Body of pancreas (tissue), 4 donors: ENCODE measurements at regions not wholly inside any gene's neighbourhood (a gene's known extent, or its start where the extent isn't known, plus 50 kb on each side); places are given as distances from the start of the nearest gene placed in this dataset.

Experiments used
- ATAC-seq: fragments of 150-250 bp; one replicate; pipeline ENCODE4 v1.9.1; 2016
- DNase-seq, 4 donors: peaks; one replicate each; pipeline ENCODE4 v3.0.0-alpha.2; 2019
- H3K27ac ChIP-seq, 4 donors: fragments of 200-600 bp; sonication (generic); 1 replicate in 3 of 4; 2 replicates in 1 of 4; pipeline versions ENCODE4 v1.5.1 to v1.6.1; 2016 to 2019; ENCODE audit warnings: mild to moderate bottlenecking in 1 of 4, mixed read lengths in 1 of 4, moderate library complexity in 1 of 4
- H3K27me3 ChIP-seq, 2 donors: fragments of 200-600 bp; sonication (generic); one replicate each; pipeline ENCODE4 v1.6.0; 2016; ENCODE audit warnings: mild to moderate bottlenecking in 1 of 2
- H3K36me3 ChIP-seq, 2 donors: fragments of 200-600 bp; sonication (generic); replicated peaks in 1 of 2; 2 replicates each; pipeline ENCODE4 v1.5.1; 2016; ENCODE audit warnings: low read depth in 2 of 2; ENCODE audit not compliant: insufficient read depth in 1 of 2
- H3K4me1 ChIP-seq: fragments of 200-600 bp; sonication (generic); one replicate; pipeline ENCODE4 v1.6.0; 2016
- H3K4me3 ChIP-seq, 2 donors: fragments of 200-600 bp; sonication (generic); 1 replicate in 1 of 2; 2 replicates in 1 of 2; pipeline ENCODE4 v1.5.1; 2016 to 2019
- H3K9me3 ChIP-seq, 3 donors: fragments of 200-600 bp; sonication (generic); 1 replicate in 2 of 3; 2 replicates in 1 of 3; pipeline ENCODE4 v1.5.1; 2016
- POLR2A ChIP-seq, 3 donors: fragments of 450-650 bp; IDR thresholded peaks; one replicate each; pipeline ENCODE4 v1.6.1; 2016; ENCODE audit warnings: antibody characterized with exemption in 3 of 3, mild to moderate bottlenecking in 2 of 3
- WGBS, 2 donors: methylation state at CpG; one replicate each; pipeline ENCODE4 v1.1.5; 2017; 5-methylcytosine and 5-hydroxymethylcytosine counted together
- intact Hi-C: fragments of 100-400 bp; cut with DNase I; formaldehyde crosslinking; loops from one replicate; pipeline ENCODE4 v1.15.1; 2023
- TF ChIP-seq, protein P1 (sequence below), 7 experiments: fragments of 450-650 bp in 4 of 7; fragments of 200-600 bp in 3 of 7; sonication (generic) in 3 of 7; IDR thresholded peaks; one replicate each; pipeline ENCODE4 v1.5.1; 2016 to 2019; ENCODE audit warnings: antibody characterized with exemption in 7 of 7

DNA sequence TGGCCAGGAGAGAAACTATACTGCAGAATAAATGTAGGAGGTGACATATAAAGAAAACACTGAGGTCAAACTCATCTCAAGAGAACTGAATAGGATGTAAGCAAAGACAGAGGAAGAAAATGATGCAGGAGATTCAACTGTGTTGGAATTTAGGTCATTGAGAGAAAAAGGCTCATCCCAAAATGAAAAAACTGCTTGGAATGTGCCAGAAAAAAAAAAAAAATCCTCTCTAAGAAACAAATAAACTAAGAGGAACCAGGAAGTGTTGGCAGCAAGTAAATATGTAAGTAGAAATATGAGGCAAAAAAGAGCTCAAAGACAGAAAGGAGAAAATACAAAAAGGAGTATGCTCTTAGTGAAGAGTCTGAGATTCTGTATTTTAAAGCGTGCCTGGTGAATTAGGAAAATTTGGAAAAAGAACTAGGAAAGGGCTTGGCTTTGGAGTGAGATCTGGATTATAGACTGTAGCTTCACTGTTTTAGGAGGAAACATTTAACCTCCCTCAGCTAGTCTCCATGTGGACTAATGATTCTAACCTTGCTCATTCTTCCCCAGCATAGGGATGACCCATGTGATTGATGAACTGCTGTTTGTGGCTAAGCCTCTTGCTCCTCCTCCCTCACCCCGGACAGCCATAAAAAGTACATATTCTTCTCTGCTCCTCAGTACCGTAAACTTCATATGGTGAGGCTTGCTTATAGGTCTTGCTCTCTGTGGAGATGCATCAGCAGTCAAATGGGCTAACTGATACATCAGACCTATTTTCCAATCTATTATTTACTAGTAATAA lies 185.6 kb upstream of the POU5F2 start:
- Histone ChIP-seq H3K4me1 (no peaks in the 10 kb centered on the region), H3K4me3 (no peak overlapping the region), H3K27me3 (no peaks in the 10 kb centered on the region), H3K36me3 (no peaks in the 10 kb centered on the region), H3K9me3 (no peaks in the 10 kb centered on the region), H3K27ac (no peak overlapping the region)
- no peak for TF ChIP-seq POLR2A (IDR thresholded peaks at IDR 0.05)
- TF ChIP-seq, protein P1, sequence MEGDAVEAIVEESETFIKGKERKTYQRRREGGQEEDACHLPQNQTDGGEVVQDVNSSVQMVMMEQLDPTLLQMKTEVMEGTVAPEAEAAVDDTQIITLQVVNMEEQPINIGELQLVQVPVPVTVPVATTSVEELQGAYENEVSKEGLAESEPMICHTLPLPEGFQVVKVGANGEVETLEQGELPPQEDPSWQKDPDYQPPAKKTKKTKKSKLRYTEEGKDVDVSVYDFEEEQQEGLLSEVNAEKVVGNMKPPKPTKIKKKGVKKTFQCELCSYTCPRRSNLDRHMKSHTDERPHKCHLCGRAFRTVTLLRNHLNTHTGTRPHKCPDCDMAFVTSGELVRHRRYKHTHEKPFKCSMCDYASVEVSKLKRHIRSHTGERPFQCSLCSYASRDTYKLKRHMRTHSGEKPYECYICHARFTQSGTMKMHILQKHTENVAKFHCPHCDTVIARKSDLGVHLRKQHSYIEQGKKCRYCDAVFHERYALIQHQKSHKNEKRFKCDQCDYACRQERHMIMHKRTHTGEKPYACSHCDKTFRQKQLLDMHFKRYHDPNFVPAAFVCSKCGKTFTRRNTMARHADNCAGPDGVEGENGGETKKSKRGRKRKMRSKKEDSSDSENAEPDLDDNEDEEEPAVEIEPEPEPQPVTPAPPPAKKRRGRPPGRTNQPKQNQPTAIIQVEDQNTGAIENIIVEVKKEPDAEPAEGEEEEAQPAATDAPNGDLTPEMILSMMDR (IDR thresholded peaks at IDR 0.05), result no peak
- no peak for DNase-seq
- intact Hi-C loops, result no loop called here
- WGBS, 2 donors, result 80 to 86% methylated on average over 3 of the region's 3 CpGs
- ATAC-seq, result no peak

DNA sequence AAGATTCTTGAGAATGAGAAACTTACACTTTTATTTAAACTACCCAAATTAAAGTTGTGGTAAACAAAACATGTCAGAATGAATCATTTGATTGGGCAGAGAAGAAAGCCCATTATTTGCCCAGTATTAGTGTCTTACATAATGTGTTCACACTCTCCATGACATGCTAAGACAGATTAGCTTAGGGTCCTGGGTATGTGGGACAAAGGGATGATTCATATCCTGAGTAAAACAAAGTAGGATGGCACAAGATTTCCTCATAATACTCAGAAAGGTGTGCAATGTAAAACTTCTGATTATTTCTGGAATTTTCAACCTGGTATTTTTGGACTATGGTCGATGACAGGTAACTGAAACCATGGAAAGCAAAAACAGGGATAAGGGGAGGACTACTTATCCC lies 183.9 kb upstream of the POU5F2 start:
- H3K36me3 ChIP-seq, result no peaks in the 10 kb centered on the region
- no peak overlapping the region for H3K27ac ChIP-seq
- ATAC-seq (no peak), DNase-seq (no peak)
- intact Hi-C loops, result no loop called here
- no peaks in the 10 kb centered on the region for H3K4me1 ChIP-seq
- TF ChIP-seq, protein P1 (IDR thresholded peaks at IDR 0.05), result no peak
- WGBS, 2 donors, result 100% methylated on average over 1 of the region's 1 CpG
- H3K4me3 ChIP-seq, result no peak overlapping the region
- H3K9me3 ChIP-seq, result no peaks in the 10 kb centered on the region
- H3K27me3 ChIP-seq, result no peaks in the 10 kb centered on the region

DNA sequence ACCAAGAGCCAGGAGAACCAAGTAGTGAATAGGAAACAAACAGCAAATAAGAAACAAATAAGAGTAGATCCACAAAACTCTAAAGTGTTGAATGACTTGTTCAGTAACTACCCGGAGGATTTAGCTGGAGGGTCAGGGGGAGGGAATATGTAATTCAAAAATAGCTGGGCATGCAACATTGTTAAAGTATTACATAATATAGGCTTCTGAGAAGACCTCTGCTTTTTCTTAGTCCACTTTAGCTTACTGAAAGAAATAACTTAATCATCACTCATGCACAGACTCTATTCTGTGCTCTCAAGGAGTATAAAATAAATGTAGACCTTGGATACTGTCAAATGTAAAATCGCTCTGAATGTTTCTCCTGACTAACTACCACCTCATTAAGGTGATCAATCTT lies 183.2 kb upstream of the POU5F2 start:
- H3K9me3 ChIP-seq, result no peaks in the 10 kb centered on the region
- ATAC-seq, result no peak
- WGBS, 2 donors, result 89 to 96% methylated on average over 2 of the region's 2 CpGs

DNA sequence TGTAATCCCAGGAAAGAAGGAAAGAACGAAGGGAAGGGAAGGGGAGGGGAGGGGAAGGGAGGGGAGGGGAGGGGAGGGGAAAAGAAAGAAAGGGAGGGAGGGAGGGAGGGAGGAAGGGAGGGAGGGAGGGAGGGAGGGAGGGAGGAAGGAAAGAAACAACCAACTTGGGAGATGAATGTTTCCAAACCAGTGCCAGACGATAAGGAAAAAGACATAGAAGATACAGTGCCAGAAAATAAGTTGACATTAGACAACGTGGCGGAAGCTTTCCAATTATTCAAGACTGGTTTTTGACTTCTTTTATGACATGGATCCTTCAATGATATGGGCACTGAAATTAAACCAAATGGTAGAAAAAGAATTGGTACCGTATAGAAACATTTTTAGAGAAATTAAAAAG lies 181.2 kb upstream of the POU5F2 start:
- intact Hi-C loops, result no loop called here
- Histone ChIP-seq H3K36me3 (no peaks in the 10 kb centered on the region), H3K9me3 (no peaks in the 10 kb centered on the region), H3K27me3 (no peaks in the 10 kb centered on the region), H3K4me1 (no peaks in the 10 kb centered on the region), H3K4me3 (no peak overlapping the region), H3K27ac (no peak overlapping the region)
- DNase-seq (no peak), ATAC-seq (no peak)
- TF ChIP-seq POLR2A (IDR thresholded peaks at IDR 0.05), result no peak
- TF ChIP-seq, protein P1 (IDR thresholded peaks at IDR 0.05), result no peak
- 76 to 89% methylated on average over 5 of the region's 5 CpGs for WGBS, 2 donors

More for the DNA sequence above, 183.2 kb upstream of the POU5F2 start:
- TF ChIP-seq, protein P1 (IDR thresholded peaks at IDR 0.05), result no peak
- no peak for TF ChIP-seq POLR2A (IDR thresholded peaks at IDR 0.05)
- intact Hi-C loops, result no loop called here
- Histone ChIP-seq H3K27me3 (no peaks in the 10 kb centered on the region), H3K4me3 (no peak overlapping the region), H3K27ac (no peak overlapping the region), H3K4me1 (no peaks in the 10 kb centered on the region), H3K36me3 (no peaks in the 10 kb centered on the region)
- DNase-seq, result no peak

DNA sequence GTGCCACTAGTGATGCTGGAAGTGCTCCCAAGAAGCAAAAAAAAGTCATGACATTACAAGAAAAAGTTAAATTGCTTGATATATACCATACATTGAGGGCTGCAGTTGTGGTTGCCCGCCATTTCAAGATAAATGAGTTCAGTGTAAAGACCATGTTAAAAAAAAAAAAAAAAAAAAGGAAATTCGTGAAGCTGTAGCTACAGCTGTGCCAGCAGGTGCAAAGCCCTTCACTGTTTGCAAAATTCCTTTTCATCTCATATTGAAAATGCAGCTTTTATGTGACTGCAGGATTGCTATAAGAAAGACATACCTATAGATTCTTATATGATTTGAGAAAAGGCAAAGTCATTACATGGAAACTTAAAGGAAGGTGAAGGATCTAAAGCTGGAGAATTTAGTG lies 179.6 kb upstream of the POU5F2 start:
- Histone ChIP-seq H3K27ac (no peak overlapping the region), H3K4me1 (no peaks in the 10 kb centered on the region), H3K4me3 (no peak overlapping the region), H3K36me3 (no peaks in the 10 kb centered on the region), H3K27me3 (no peaks in the 10 kb centered on the region), H3K9me3 (no peaks in the 10 kb centered on the region)
- WGBS, 2 donors, result 80 to 93% methylated on average over 2 of the region's 2 CpGs
- no peak for DNase-seq
- TF ChIP-seq, protein P1 (IDR thresholded peaks at IDR 0.05), result no peak
- no peak for TF ChIP-seq POLR2A (IDR thresholded peaks at IDR 0.05)
- no peak for ATAC-seq
- intact Hi-C loops, result no loop called here
